ENCODE measurements at regions not wholly inside any gene's neighbourhood (a gene's known extent, or its start where the extent isn't known, plus 50 kb on each side); places are given as distances from the start of the nearest gene placed in this dataset.
A peak's percentile ranks its signal among the peaks of the same experiment; 100 is the strongest.

- H3K9me3 ChIP-seq (ENCODE audit: insufficient read depth, low read length, severe bottlenecking) = no peaks in the 10 kb centered on the region
- peak; percentile 99 for ATAC-seq (ENCODE audit: insufficient read depth, low read depth)
- H3K27ac ChIP-seq (ENCODE audit: low read length) = no peak overlapping the region
- H3K4me1 ChIP-seq (ENCODE audit: insufficient read depth, low read length) = no peaks in the 10 kb centered on the region
- no peak overlapping the region for H3K9ac ChIP-seq (ENCODE audit: low read depth, low read length)
- H3K4me3 ChIP-seq (ENCODE audit: low read depth in 1 of 2, low read length in 2 of 2) = no peak overlapping the region
- peaks cover 3% of the 10 kb centered on the region; the same call in 1 of the 2 replicates for H4K20me1 ChIP-seq (ENCODE audit: insufficient read depth, low read length)
- H3K27me3 ChIP-seq (ENCODE audit: insufficient read depth, low read length, poor library complexity) = peaks cover 56% of the 10 kb centered on the region
- H3K4me2 ChIP-seq (ENCODE audit: insufficient read depth, low read length) = no peak overlapping the region
- no peaks in the 10 kb centered on the region for H3K36me3 ChIP-seq (ENCODE audit: insufficient read depth, low read length)
- TF ChIP-seq EZH2 (IDR thresholded peaks at IDR 0.05; ENCODE audit: borderline replicate concordance, low read depth, low read length, severe bottlenecking) (no peak), CTCF (IDR thresholded peaks at IDR 0.05; ENCODE audit: borderline replicate concordance, extremely low read depth, low read length, poor library complexity, severe bottlenecking) (peak; percentile 83)
- H3K79me2 ChIP-seq (ENCODE audit: insufficient read depth, low read length) = no peaks in the 10 kb centered on the region
- peak; percentile 60 for DNase-seq
- no peak overlapping the region for H2AFZ ChIP-seq (ENCODE audit: low read depth, low read length)
These were observed 80.9 kb downstream of the NABP1 start for GRCh38 chr2:191758518-191759507.

- Histone ChIP-seq H4K20me1 (ENCODE audit: insufficient read depth, low read length) (no peaks in the 10 kb centered on the region; the same call in 1 of the 2 replicates), H3K27me3 (ENCODE audit: insufficient read depth, low read length, poor library complexity) (peaks cover 47% of the 10 kb centered on the region), H3K36me3 (ENCODE audit: insufficient read depth, low read length) (no peaks in the 10 kb centered on the region), H3K4me1 (ENCODE audit: insufficient read depth, low read length) (no peaks in the 10 kb centered on the region), H3K4me2 (ENCODE audit: insufficient read depth, low read length) (no peak overlapping the region), H3K9me3 (ENCODE audit: insufficient read depth, low read length, severe bottlenecking) (no peaks in the 10 kb centered on the region), H3K79me2 (ENCODE audit: insufficient read depth, low read length) (no peaks in the 10 kb centered on the region), H2AFZ (ENCODE audit: low read depth, low read length) (no peak overlapping the region), H3K27ac (ENCODE audit: low read length) (no peak overlapping the region), H3K9ac (ENCODE audit: low read depth, low read length) (no peak overlapping the region), H3K4me3 (ENCODE audit: low read depth in 1 of 2, low read length in 2 of 2) (no peak overlapping the region)
- TF ChIP-seq EZH2 (IDR thresholded peaks at IDR 0.05; ENCODE audit: borderline replicate concordance, low read depth, low read length, severe bottlenecking) = no peak
- TF ChIP-seq CTCF (IDR thresholded peaks at IDR 0.05; ENCODE audit: borderline replicate concordance, extremely low read depth, low read length, poor library complexity, severe bottlenecking) = no peak
- DNase-seq (no peak), ATAC-seq (ENCODE audit: insufficient read depth, low read depth) (no peak)
These were observed 81.7 kb downstream of the NABP1 start for GRCh38 chr2:191759680-191760079.

- no peaks in the 10 kb centered on the region for H3K9me3 ChIP-seq (ENCODE audit: insufficient read depth, low read length, severe bottlenecking)
- H3K79me2 ChIP-seq (ENCODE audit: insufficient read depth, low read length) = no peaks in the 10 kb centered on the region
- no peak overlapping the region for H3K4me2 ChIP-seq (ENCODE audit: insufficient read depth, low read length)
- no peak overlapping the region for H2AFZ ChIP-seq (ENCODE audit: low read depth, low read length)
- no peak overlapping the region for H3K27ac ChIP-seq (ENCODE audit: low read length)
- ATAC-seq (ENCODE audit: insufficient read depth, low read depth) (no peak), DNase-seq (no peak)
- H3K4me3 ChIP-seq (ENCODE audit: low read depth in 1 of 2, low read length in 2 of 2) = no peak overlapping the region
- H4K20me1 ChIP-seq (ENCODE audit: insufficient read depth, low read length) = no peaks in the 10 kb centered on the region; the same call in 1 of the 2 replicates
- no peaks in the 10 kb centered on the region for H3K36me3 ChIP-seq (ENCODE audit: insufficient read depth, low read length)
- H3K9ac ChIP-seq (ENCODE audit: low read depth, low read length) = no peak overlapping the region
- no peak for TF ChIP-seq EZH2 (IDR thresholded peaks at IDR 0.05; ENCODE audit: borderline replicate concordance, low read depth, low read length, severe bottlenecking)
- no peak for TF ChIP-seq CTCF (IDR thresholded peaks at IDR 0.05; ENCODE audit: borderline replicate concordance, extremely low read depth, low read length, poor library complexity, severe bottlenecking)
- no peaks in the 10 kb centered on the region for H3K4me1 ChIP-seq (ENCODE audit: insufficient read depth, low read length)
- H3K27me3 ChIP-seq (ENCODE audit: insufficient read depth, low read length, poor library complexity) = peaks cover 38% of the 10 kb centered on the region
These were observed 82.8 kb downstream of the NABP1 start for GRCh38 chr2:191760655-191761262.

All from DND-41 (cell line).